NCI-H1417 treated with DMSO at 0.1 percent for 48 hours (cell line): ENCODE measurements at regions not wholly inside any gene's neighbourhood (a gene's known extent, or its start where the extent isn't known, plus 50 kb on each side); places are given as distances from the start of the nearest gene placed in this dataset.
"Not testable (repeated sequence)": the region's sequence is repeated elsewhere in the genome, so short reads cannot be mapped to it uniquely, and the experiment has no call there.

Experiments used
- DNase-seq: peaks from one replicate; lab custom pipeline; 2025; lab: John Stamatoyannopoulos, UW

DNA sequence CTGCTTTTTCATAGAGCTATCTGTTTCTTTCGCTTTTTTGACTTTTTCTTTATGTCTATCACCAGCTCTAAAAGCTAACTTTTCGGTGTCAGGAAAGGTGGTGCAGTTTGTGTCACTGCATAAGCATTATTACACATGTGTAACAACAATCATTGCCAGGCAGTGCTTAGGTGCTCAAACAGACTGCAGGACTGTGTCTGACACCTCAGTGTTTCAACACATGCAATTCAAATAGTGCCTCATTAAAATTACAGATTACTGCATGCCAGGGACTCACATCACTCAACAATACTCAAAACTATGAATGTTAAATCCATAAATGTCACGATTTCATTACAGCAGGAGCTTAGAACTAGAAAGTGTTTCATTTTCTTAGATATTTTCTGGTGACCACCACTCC, 265.3 kb upstream of the SMIM30 start:
- DNase-seq: no peak

DNA sequence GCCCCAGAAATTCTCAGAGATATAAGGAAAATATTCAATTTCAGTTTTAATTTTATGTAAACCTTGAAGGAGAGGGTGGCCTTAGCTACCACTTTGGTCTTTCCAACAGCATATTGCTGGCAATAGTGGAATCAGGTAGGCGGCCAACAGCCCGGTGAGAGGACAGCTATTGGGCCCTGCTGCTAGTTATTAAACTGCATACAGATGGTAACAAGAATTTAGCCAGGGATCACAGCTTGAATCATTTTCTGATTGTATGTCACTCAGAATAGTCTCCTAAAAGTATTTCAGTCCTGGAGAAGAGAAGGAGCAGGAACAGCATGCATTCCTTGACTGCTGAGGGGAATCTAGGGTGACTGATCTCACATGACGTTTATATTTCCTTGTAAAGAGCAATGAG, 261.4 kb upstream of the SMIM30 start:
- DNase-seq: no peak

DNA sequence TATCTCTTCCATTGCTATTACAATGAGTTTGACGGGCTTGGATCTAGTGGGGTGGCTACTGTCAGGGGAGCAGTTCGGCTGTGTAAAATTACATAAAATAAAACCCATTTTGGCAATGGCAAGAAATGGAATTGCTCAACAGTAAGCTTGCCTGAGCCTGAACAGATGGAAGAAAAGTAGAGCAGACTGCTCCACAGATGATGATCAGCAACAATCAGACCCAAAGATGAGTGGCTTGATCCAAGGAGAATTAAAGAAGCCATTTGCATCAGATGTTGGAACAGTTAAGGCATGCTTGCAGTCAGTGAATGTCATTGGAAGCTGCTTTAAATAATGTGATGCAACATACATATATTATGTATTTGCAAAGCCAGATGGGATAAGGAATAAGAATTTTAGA, 256.6 kb upstream of the SMIM30 start:
- no peak for DNase-seq

DNA sequence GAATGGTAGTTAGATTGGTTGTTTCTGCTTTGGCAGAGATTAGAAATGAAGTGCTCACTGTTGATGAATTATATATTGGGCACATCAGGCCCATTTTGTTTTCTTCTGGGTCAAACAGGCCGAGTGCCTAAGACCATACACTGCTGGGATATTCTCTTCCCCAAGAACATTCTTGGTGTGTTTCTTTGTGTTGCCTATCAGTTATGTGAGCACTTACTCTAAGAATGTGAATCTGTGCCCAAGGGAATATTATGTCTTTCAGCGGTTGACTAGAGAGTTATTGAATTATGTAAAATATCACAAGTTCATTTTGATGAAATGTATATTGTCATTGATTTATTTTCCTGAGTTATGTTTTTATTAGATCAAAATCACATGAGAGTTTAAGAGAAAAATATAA, 255.5 kb upstream of the SMIM30 start:
- DNase-seq: no peak

DNA sequence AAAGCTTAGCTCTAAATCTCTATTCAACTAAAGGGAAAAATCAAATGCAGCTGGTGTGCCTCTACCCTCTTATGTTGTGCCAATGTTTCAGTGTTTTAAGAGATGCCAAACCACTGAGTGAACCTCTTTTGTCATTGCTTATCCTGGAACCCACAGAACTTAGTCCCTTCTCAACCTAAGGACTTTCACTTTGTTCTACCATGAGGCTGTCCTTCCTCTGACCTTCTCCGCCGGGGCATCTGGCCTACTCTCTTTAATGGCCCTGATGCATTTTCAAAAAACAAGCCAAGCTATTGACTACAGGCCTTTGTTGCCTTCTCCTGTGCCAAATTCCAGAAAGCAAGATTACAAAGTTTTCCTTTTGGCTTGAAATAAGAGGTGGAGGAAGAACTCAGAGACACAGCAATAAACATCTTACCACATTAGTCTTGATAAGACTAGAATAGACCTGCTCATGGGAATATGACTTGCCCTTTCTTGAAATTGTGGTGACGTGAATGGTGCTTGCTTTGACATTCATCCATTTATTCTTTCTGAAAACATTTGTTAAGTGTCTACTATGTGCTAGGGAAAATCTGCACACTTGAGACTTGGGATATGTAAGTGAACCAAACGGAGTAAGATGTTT, 253.2 kb upstream of the SMIM30 start:
- no peak for DNase-seq

DNA sequence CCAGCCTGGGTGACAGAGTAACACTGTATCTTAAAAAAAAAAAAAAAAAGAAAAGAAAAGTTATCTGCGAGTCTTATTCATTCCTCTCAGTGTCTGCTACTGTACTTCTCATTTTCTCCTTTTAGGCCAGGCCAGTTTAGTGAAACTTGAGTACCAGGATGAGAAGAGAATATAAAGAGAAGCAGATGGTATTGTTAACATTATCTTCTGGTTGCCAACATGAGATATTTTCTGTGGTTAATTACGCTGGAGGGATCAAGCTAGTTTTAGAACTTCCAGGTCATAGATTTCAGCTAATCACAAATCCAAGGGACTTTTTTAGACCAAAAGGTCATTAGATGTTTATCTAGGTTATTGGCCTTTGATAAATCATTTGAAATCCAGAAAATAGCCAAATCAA, 252.6 kb upstream of the SMIM30 start:
- DNase-seq: no peak

DNA sequence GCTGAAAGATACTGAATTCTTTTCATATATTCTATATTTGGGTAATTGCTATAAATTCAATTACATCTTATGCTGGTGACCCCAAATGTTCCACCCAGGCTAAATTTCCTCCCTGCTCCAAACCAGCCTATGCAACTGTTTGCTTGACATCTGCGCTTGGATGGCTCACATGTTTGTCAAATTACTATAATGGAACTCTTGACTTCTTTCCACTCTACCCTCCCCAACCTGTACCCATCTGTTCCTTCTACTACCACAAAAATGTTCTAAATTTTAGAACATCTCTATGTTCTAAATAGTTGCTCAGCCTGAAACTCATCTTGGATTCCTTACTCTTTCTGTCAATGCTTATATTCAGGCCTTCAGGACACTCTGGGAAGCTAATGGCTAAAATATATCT, 249.9 kb upstream of the SMIM30 start:
- no peak for DNase-seq

GRCh38 chr7:113367041-113367586, 248.8 kb upstream of the SMIM30 start:
- no peak for DNase-seq

DNA sequence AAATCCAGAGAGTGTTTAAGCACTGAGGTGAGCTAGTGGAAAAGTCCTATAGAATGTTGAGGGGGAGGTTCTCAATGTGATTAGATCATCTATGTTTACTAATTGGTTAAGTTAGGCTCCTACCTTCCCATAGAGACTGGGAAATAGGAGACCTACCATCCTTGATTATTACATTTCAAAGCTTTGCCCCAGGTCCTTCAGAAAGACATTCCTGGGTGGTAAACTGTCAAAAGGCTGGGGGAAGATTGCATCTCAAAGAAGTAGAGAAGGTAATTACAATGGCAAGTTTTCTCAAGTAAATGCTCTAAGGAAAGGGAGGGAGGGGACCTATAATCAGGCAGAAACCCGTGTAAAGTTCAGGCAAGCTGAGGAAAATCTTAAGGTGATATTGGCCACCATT, 247.8 kb upstream of the SMIM30 start:
- DNase-seq: no peak

- no peak for DNase-seq
Observed at GRCh38 chr7:113349339-113349738, 231.0 kb upstream of the SMIM30 start.

DNA sequence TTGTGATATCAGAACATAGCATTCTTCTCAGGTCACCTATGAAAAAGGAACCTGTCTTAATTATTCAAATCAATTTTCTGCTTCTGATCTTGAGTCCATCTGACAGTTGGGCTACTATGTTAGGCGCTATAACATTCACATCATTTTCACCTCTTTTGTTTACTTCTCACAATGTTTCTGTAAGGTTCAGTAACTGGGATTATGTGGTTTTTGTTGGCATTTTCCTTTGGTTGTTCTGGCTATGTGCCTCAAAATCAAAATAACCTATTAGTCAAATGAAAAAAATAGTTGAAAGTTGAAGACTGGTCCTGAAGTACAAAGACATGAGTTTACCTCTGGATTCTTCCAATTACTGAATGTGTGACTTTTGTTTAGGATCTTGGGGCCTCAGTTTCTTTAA, 221.3 kb upstream of the SMIM30 start:
- DNase-seq: no peak

GRCh38 chr7:113338071-113338696, 219.8 kb upstream of the SMIM30 start:
- DNase-seq: no peak

DNA sequence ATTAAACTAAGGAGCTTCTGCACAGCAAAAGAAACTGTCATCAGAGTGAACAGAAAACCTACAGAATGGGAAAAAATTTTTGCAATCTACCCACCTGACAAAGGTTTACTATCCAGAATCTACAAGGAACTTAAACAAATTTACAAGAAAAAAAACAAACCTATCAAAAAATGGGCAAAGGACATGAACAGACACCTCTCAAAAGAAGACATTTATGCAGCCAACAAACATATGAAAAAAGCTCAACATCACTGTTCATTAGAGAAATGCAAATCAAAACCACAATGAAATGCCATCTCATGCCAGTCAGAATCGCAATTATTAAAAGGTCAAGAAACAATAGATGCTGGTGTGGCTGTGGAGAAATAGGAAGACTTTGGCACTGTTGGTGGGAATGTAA, 218.5 kb upstream of the SMIM30 start:
- DNase-seq: not testable (repeated sequence)

GRCh38 chr7:113331155-113331898, 213.0 kb upstream of the SMIM30 start:
- no peak for DNase-seq

GRCh38 chr7:113321201-113321600, 202.8 kb upstream of the SMIM30 start:
- no peak for DNase-seq

DNA sequence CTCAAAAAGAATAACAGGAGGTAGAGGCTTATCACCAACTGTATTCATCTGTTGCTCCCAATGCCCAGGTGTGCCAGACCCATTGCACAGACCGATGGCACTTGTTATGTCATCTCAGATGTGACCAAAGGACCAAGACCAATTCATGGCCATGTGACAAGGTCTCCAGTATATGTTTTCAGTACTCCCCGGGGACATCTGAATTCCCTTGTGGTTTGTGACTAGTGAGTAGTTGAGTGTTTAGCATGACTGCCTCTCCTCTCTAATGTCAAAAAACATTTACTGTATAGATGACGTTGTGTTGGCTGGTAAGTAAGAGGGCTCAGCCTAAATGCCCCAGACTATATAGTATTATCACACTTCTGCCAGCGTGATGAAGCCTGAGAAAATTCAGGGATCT, 202.1 kb upstream of the SMIM30 start:
- DNase-seq: no peak

DNA sequence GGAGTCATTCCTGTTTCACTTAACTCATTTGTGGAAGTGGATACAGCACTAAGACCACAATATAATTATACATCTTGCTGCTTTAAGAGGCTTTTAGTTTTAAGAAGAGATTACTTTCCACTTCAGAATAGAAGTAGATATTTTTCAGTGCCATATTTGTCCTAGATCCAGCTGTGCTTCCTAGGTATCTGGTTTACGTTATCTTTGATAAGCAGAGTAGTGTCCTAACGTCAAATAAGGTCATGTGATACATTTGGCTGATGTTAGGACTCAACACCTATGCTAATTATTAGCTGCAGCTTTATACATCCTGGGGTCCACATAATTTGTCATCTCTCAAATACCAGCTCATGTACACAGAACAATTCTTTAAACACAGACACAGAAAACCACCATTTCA, 196.2 kb upstream of the SMIM30 start:
- DNase-seq: no peak

- no peak for DNase-seq
Observed at GRCh38 chr7:113308399-113308798, 190.0 kb upstream of the SMIM30 start.

GRCh38 chr7:113307147-113307546, 188.8 kb upstream of the SMIM30 start:
- no peak for DNase-seq

DNA sequence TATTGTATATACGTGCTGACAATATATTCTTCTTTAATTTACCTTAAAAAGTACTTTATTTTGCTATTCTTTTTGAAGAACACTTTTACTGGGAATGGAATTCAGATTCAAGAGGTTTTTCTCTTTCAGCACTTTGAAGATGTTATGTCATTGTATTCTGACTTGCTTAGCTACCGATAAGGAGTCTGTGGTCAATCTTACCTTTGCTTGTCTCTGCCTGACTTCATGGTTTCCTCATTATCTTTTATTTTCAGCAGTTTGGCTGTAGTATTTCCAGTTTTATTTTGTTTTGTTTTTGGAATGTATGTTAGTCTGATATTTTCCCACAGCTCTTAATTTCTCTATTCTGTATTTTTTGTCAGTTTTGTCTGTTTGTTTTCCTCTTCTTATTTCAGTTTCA, 187.9 kb upstream of the SMIM30 start:
- no peak for DNase-seq

- DNase-seq: no peak
Observed at GRCh38 chr7:113304104-113304503, 185.8 kb upstream of the SMIM30 start.

GRCh38 chr7:113303388-113303787, 185.0 kb upstream of the SMIM30 start:
- DNase-seq: not testable (repeated sequence)

DNA sequence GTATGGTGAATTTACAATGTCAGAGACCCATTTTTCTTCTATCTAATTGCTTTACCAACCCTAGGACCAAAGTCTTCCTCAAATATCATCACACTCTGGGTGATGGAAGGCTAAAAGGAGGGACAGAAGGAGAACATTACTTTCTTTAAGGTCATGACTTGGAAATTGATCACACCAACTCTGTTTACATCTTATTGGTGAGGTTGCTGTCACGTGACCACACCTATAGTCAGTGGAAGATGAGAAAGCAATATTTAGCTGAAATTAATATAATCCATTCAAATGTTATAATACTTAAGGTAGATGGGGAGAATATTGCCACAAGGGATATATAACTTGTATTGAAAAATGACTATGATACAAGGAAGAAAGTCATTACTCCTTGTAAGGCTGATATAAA, 183.6 kb upstream of the SMIM30 start:
- no peak for DNase-seq
